HG03432 (cell line): ENCODE measurements at regions not wholly inside any gene's neighbourhood (a gene's known extent, or its start where the extent isn't known, plus 50 kb on each side); places are given as distances from the start of the nearest gene placed in this dataset.
"Not testable (repeated sequence)": the region's sequence is repeated elsewhere in the genome, so short reads cannot be mapped to it uniquely, and the experiment has no call there.

Experiments
- ATAC-seq: cut with Tn5 transposase; IDR thresholded peaks from one replicate; pipeline ENCODE4 v1.9.1; 2021; ENCODE audit warnings: mild to moderate bottlenecking, moderate library complexity; ENCODE audit not compliant: unreplicated experiment

GRCh38 chr6:3900744-3901336 lies 51.7 kb downstream of the FAM50B start:
- ATAC-seq: no peak

GRCh38 chr6:3902871-3903648 lies 53.9 kb downstream of the FAM50B start:
- ATAC-seq: no peak

- no peak for ATAC-seq
Measured at GRCh38 chr6:3904518-3904917, 55.3 kb downstream of the FAM50B start.

- ATAC-seq: no peak
Measured at GRCh38 chr6:3905945-3906845, 57.0 kb downstream of the FAM50B start.

DNA sequence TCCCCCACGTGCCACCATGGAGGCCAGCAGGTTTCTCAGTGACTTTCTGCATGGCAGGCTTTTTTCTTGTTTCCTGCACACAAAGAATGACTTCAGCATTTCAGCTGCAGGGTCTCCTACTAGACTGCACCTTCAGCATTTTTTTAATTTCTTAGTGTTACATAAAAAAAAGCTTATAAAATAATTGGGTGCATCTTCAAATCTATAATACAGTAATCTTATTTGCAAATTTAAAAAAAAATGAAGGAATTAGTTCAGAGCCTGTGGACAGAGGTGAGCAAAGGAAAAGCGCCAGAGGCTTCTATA lies 57.6 kb downstream of the FAM50B start:
- ATAC-seq: no peak

- no peak for ATAC-seq
Measured at GRCh38 chr6:3908223-3908622, 59.0 kb downstream of the FAM50B start.

DNA sequence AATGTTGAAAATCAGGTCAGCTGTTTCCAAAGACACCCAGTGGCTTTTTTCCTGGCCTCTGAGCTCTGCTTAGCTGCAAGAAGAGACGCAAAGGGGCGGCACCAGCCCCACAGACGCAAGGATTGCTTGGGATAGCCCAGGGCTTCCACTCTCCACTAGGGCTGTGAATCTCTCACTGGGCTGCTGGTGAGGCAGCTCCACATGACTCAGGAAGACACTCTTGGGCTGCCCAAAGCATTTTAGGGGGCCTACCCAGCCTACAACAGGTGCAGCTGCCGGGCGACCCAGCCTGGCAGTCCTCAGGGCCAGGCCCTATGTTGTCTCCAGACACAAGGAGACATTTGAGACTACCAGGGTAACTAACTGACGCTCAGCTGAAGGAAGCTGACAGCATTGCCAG lies 59.8 kb downstream of the FAM50B start:
- ATAC-seq: no peak

DNA sequence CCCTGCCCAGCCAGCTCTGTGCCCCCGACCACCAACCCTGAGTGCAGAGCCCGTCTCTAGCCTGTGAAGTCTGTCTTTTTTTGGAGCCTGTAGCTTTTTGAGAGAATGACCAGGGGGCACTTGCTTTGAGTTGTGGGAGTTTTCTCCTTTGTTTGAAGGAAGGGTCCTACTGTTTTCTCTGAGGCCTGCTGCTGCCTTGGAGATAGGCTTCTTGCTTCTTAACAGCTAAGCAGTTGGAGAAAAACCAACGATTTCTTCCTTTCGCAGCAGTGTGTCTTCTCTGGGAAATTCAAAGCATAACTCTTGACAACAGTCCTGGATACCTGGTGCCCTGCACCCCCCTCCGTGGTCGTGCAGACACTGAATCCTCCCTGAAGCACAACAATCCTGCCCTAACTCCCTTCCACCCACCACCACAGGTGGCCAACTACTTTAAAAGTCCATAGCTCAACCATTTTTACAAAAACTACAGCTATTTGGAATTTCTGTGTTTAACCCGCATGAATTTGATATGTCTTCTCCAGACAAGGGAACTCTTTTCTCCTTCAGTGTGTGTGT lies 61.0 kb downstream of the FAM50B start:
- ATAC-seq: no peak

- ATAC-seq: no peak
Measured at GRCh38 chr6:3911130-3911529, 62.0 kb downstream of the FAM50B start.

- no peak for ATAC-seq
Measured at GRCh38 chr6:3911614-3912336, 62.6 kb downstream of the FAM50B start.

- no peak for ATAC-seq
Measured at GRCh38 chr6:3912361-3913076, 63.3 kb downstream of the FAM50B start.

DNA sequence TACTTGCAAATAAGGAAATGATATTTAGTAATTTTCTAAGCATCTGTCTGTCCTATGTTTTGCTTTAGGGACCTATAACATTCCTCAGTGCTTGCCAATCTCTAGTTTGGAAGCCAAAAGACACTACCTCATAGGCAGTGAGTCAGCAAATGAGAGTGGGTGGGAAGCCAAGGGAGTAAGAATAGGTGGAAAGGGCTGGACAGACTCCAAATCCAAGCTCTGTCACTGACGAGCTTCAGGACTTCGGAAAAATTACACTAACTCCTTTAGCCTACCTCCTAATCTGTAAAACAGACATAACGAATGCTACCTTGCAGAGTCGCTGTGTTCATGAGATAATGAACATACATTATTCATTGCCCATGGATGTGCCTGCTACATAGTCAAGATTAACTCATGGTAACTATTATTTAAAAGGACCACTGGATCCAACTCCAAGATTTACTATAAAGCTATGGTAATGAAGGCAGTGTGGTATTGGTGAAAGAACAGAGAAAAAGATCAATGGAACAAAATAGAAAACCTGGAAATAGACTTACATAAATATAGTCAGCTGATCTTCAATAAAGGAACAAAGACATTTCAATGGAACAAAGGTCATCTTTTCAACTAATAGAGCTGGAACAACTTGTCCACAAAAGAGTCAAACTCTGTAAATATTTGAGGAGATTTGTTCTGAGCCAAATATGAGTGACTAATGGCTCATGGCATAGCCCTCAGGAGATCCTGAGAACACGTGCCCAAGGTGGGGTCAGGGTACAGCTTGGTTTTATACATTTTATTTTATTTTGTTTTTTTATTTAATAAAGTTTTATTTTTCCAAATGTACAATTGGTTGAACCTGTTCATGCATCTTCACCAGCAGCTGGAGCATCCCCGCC lies 64.1 kb downstream of the FAM50B start:
- no peak for ATAC-seq

DNA sequence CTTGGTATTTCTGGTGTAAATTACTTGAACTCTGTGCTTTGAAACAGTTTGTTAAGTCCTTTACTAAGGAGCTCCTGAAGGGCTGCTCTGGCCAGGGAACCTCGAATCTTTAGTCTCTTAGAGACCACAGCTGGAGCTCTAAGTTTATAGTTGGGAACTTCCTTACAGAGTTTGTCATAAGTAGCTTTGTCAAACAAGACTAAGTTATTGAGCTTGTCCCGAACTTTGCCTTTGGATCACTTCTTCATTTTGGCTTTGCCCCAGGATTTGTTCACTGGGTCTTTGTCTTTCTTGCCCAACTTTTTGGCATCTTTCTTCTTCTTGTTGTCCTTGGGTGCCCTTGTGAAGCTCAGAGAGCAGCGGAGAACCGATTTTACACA lies 64.8 kb downstream of the FAM50B start:
- ATAC-seq: no peak

GRCh38 chr6:3915076-3915791 lies 66.1 kb downstream of the FAM50B start:
- no peak for ATAC-seq

- ATAC-seq: no peak
Measured at GRCh38 chr6:3916211-3916610, 67.0 kb downstream of the FAM50B start.

GRCh38 chr6:3916749-3917148 lies 67.6 kb downstream of the FAM50B start:
- ATAC-seq: not testable (repeated sequence)

DNA sequence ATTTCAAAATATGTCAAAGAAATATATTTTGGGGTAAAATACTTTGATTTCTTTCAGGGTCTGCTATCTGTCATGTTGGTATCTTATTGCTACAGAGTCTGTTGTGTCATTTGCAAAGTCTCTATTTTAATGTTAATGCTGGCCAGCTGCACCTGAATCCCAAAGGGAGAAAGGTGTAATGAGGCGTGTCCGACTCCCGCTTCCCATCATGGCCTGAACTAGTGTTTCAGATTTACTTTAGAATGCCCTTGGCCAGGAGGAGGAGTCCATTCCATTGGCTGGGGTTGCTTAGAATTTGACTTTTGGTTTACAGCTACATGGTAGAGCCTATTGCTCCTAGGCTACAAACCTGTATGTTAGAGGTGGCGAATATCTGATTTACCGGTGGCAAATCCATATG lies 69.3 kb downstream of the FAM50B start:
- ATAC-seq: no peak

- ATAC-seq: no peak
Measured at GRCh38 chr6:3919130-3919628, 70.0 kb downstream of the FAM50B start.
